ENCODE measurements at regions not wholly inside any gene's neighbourhood (a gene's known extent, or its start where the extent isn't known, plus 50 kb on each side); places are given as distances from the start of the nearest gene placed in this dataset.

GRCh38 chr2:104598636-104599035 is 255.3 kb upstream of the POU3F3 start:
- TF ChIP-seq, protein P1, sequence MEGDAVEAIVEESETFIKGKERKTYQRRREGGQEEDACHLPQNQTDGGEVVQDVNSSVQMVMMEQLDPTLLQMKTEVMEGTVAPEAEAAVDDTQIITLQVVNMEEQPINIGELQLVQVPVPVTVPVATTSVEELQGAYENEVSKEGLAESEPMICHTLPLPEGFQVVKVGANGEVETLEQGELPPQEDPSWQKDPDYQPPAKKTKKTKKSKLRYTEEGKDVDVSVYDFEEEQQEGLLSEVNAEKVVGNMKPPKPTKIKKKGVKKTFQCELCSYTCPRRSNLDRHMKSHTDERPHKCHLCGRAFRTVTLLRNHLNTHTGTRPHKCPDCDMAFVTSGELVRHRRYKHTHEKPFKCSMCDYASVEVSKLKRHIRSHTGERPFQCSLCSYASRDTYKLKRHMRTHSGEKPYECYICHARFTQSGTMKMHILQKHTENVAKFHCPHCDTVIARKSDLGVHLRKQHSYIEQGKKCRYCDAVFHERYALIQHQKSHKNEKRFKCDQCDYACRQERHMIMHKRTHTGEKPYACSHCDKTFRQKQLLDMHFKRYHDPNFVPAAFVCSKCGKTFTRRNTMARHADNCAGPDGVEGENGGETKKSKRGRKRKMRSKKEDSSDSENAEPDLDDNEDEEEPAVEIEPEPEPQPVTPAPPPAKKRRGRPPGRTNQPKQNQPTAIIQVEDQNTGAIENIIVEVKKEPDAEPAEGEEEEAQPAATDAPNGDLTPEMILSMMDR (IDR thresholded peaks at IDR 0.05; ENCODE audit: control extremely low read depth, extremely low read depth, low read depth, missing control alignments): no peak
- DNase-seq (ENCODE audit: extremely low spot score): no peak
- ChIA-PET POLR2A (no interaction called here), CTCF (no interaction called here)

DNA sequence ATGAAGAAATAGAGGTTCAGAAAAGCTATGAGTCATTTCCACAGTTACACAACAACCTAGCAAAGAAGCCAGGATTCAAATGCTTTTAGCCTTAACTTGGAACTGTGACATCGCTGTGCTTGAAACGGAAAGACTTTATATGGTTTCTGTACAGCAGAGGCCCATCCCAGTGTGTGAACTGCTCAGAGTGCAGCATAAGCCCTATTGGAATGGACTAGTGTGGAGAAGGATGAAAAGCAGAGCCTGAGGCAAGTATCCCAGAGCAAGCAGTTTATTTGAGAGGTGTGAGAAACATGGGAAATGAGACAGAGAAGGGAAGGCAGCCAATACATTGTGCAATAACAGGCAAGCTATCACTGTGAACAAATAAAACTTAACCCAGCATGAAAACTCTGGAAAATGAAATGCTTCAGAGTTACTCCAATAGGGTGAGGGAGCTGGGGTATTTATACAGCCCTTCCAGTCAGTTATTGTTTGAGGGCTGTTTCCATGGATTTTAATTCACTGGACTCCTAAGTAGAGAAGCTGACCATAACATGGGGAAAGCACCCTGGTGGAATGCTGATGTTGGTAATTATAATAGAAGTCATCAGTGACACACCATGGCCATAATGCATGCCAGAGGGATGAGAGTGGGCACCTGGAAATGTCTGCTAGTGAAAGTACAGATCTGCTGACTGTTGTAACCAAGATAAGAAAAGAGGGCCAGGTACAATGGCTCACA is 254.0 kb upstream of the POU3F3 start:
- no peak for DNase-seq (ENCODE audit: extremely low spot score)
- CTCF ChIA-PET: no interaction called here
- TF ChIP-seq, protein P1 (IDR thresholded peaks at IDR 0.05; ENCODE audit: control extremely low read depth, extremely low read depth, low read depth, missing control alignments): no peak
- POLR2A ChIA-PET: no interaction called here

DNA sequence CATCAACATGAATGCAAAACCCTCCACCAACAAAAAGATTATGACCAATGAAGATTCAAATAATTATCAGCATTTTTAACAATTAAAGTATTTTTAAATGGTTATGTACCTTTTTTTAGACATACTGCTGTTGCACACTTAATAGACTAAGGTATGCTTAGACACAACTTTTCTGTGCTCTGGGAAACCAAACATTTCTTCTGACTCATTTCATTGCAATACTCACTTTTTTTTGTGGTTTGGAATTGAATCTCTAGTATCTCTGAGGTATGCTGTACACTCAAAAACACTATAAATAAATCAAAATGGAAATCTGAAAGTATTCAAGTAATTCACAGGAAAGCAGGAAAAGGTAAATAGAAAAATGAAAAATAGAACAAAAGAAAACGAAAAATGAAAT is 247.9 kb upstream of the POU3F3 start:
- TF ChIP-seq, protein P1 (IDR thresholded peaks at IDR 0.05; ENCODE audit: control extremely low read depth, extremely low read depth, low read depth, missing control alignments): no peak
- POLR2A ChIA-PET: no interaction called here
- CTCF ChIA-PET: no interaction called here

GRCh38 chr2:104616856-104617255 is 237.1 kb upstream of the POU3F3 start:
- TF ChIP-seq, protein P1 (IDR thresholded peaks at IDR 0.05; ENCODE audit: control extremely low read depth, extremely low read depth, low read depth, missing control alignments): no peak
- no peak for DNase-seq (ENCODE audit: extremely low spot score)
- ChIA-PET CTCF (no interaction called here), POLR2A (no interaction called here)

More for the DNA sequence above, 247.9 kb upstream of the POU3F3 start:
- no peak for DNase-seq (ENCODE audit: extremely low spot score)

DNA sequence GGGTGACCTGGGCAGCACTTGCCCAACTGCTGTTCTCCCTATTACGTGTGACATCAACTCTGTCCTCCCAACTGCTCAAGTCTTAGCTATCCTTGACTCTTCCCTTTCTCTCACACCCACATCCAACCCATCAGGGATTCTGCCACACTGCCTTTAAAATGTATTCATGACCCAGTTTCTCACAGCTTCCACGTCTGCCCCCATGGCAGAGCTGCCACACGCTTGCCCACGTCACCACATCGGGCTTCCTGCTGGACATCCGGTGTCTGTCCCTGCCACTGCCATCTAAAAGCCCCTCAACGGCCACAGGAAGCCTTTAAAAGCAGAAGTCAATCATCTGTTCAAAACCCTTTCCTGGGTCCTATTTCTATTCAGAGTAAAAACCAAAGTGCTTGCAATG is 233.1 kb upstream of the POU3F3 start:
- CTCF ChIA-PET: no interaction called here

DNA sequence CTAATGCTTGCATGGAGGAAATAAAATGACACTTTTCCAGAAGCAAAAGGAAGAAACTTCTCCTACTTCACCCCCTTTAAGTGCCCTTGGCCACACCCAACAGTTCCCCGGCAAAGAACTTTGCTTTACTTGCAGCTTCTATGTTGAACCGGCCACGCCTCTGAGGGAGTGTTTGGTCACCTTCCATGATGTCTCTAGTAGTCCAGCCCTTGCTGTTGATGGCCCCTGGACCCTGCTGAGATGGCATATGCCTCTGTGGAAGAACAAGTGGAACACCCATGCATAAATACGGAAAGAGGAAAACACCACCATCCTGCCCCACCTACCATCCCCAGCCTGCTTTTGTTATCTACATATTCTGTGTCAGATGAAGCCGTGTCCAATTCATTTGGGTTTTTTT is 218.3 kb upstream of the POU3F3 start:
- ChIA-PET CTCF (no interaction called here), POLR2A (no interaction called here)
- TF ChIP-seq, protein P1 (IDR thresholded peaks at IDR 0.05; ENCODE audit: control extremely low read depth, extremely low read depth, low read depth, missing control alignments): no peak
- DNase-seq (ENCODE audit: extremely low spot score): no peak

More for the DNA sequence above, 233.1 kb upstream of the POU3F3 start:
- TF ChIP-seq, protein P1 (IDR thresholded peaks at IDR 0.05; ENCODE audit: control extremely low read depth, extremely low read depth, low read depth, missing control alignments): no peak
- DNase-seq (ENCODE audit: extremely low spot score): no peak
- POLR2A ChIA-PET: no interaction called here
